ENCODE measurements at regions not wholly inside any gene's neighbourhood (a gene's known extent, or its start where the extent isn't known, plus 50 kb on each side); places are given as distances from the start of the nearest gene placed in this dataset.

- no peak for DNase-seq
These were observed 641.3 kb upstream of the KLF4 start for GRCh38 chr9:108130905-108131304.

DNA sequence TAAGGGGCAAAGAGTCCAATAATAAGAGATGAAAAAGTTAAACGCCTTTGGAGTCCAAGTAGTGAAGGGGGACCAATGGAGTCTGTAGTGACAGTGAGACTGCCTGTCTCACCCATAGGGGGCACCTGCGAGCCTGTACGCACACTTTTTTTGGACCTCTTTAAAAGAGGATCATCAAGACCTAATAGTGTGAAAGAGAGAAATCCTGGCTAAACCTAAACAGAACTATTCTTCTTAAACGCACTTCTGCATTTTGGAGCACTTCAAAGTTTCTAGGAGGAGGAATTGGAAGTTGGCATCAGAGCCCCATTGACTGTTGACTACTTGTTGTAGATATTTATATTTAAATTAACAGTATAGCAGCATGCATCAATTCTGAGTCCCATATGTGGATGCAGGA is 636.1 kb upstream of the KLF4 start:
- DNase-seq, result no peak

DNA sequence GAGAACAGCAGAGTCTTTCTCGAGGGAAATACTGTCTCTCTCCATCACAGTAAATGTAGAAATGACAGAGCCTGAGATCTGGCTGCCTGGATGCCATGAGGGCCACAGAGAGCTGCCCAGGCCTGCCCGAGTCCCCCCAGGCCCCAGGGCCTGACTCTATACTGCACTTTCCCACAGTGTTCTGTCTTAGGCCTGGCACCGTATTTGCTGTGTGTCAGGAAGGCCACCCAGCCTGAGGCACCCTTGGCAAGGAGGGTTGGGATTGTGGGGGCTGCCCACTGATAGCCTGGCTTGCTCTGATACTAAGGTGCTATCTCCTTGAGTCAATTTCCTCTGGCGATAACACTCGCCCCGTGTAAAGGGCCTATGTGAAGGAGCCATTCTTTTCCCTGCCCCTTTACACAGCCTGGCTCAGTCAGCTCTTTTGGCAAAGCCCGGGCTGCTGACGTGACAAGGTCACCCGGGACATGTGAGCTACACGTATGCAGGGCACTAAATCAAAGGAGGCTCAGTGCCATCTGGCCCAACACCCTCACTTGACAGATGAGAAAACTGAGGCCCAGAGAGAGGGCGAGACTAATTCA is 630.1 kb upstream of the KLF4 start:
- DNase-seq, result no peak

DNA sequence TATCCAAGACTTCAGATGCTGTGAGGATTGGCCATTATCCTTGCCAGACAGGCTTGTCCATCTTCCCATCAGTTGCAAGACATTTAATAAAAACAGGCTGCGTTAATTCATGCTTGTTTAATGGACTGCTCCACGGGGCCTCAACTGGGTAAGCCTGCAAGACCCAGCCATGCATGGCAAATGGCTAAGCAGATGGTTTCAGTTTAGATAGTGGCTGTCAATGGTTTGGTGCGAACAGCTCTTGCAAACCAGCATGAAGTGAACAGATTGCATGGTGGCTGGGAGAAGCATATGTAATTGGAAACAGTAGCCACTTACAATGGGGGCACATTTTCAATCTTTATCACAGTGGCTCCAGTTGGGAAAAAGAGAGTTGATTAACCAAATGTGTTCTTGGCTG is 628.2 kb upstream of the KLF4 start:
- no peak for DNase-seq

DNA sequence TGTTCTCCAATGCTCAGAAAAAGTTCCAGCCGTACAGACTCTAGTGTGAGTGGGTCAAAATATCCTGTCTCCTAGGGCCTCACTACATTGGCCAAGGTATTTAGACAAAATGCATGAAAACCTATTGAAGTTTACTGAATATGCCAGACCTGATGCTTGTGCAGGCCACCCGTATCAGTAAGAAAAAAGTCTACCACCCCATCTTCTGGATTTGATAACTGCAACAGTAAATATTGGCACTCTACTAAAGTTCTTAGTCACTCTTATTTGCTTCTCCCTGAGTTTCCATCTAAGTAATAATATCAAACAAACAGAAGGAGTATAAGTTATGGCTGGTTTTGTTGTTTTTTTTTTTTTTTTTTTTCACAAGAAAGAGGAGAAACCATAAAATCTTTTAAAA is 627.7 kb upstream of the KLF4 start:
- DNase-seq, result no peak

DNA sequence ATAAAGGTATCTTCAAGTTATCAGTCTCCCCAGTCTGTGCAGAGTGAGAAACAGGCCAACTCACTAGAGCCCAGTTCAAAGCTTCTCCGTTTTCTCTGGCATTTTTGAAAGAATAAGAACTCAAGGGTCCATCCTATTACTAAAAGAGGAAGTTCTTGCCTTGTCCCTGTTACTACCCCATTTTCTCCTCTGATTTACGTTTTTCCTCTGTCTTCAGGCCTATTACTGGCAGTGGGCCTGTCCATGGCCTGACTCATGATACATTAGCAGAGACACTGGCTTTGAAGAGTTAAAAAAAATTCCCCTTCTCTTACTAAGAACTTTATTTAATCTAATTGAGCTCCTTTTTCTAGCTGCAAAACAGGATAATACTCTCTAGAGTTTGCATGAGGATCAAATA is 624.0 kb upstream of the KLF4 start:
- DNase-seq, result no peak

DNA sequence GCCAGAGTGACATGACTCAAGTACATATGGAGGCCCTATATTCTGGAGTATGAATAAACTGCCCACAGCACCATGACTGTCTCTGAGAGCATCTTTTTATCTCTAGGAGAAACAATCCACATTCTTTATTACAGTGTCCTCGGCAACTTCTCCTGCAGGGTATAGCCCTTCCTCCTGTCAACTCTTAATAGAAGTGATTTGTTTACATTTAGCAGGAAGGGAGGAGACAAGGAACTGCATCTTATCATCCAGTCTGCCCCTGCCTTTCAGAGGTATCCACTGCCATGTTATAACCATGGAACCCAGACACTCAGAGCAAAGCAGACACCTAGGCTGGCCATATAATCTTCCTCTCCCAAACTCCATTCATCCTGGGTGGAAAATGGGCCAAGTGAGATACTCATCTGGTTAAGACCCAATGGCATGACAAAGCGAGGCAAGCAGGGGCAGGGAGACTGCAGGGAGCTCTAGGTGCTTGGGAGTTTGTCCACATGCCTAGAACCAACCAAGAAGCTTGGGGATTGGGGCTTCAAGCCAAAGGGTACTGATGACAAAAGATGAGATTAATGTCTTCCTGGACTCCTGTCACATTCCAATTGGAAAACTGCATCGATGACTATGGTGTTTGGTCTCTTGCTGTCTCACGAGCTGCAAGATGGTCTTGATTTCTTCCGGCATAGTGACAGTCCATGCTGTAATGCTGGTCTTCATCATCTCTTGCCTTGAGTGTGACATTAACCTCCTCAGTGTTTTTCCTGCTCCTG is 620.5 kb upstream of the KLF4 start:
- DNase-seq, result no peak

- DNase-seq, result no peak
These were observed 619.4 kb upstream of the KLF4 start for GRCh38 chr9:108108852-108109448.

- no peak for DNase-seq
These were observed 618.8 kb upstream of the KLF4 start for GRCh38 chr9:108108280-108108851.

DNA sequence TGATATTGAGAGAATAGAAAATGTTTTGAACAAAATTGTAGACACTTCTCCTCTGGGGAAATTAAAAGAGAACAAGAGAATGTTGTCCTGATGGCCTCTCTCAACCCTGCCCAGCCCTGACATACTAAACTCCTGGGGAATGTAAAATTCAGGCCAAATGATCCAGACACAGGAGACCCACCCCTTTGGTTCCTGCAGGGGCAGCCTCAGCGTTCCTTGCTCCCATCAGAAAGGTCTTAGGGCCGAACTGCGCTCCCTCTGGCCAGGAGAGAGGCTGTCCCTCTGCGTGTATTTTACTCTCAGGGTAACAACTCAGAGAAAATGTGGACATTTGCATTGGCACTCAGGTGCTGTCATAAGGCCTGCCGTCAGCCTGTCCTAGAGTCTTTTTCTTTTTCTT is 616.3 kb upstream of the KLF4 start:
- DNase-seq, result no peak

DNA sequence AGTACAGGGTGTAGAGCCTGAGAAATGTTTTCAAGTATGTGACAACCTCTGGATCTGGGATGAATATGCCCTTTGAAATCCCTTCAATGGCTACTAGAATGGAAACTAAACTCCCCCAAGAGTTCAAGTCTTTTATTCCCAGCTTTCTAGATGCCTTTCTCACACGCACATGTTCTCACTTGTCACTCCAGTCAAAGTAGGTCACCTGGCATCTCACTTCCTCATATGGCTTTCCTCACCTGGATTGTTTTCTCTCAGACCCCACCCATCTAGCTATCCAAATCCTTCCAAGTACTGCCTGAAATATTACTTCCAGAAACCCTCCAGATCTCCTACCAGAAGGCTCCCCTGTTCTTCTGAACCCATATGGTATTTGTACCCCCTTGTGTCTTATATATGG is 615.4 kb upstream of the KLF4 start:
- DNase-seq, result no peak

GRCh38 chr9:108103046-108103693 is 613.6 kb upstream of the KLF4 start:
- DNase-seq, result no peak

- no peak for DNase-seq
These were observed 611.8 kb upstream of the KLF4 start for GRCh38 chr9:108101410-108101809.

DNA sequence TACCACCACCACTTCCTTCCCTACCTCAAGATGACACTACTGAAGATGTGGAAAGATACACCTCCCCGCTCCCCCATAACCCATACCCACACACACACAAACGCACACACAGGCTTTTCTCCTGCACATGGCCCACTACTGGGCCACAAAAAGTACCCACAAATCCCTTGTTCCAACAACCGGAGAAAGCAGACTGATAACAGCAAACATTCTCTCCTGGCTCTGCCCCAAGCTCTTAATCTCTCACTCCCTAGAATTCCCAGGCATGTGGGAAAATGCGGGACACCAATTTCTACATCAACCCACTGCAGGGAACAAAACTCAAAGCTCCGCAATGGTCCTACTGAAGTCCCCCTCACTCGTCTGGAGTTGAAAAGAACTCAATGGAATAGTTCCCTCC is 611.0 kb upstream of the KLF4 start:
- DNase-seq, result no peak

DNA sequence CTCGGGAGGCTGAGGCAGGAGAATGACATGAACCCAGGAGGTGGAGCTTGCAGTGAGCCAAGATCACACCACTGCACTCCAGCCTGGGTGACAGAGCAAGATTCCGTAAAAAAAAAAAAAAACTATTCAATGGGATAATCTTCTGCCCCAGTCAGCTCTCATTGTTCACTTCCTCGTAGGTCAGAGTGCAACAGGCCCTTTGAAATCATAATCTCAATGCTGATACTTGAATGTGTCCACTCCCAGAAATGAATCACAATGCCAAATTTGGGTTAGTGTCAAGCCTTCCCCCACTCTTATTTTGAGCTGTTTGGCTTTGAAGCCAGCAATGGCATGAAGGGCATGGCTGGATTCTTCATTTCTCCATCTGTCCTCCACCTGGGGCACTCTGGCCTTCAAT is 610.3 kb upstream of the KLF4 start:
- no peak for DNase-seq

DNA sequence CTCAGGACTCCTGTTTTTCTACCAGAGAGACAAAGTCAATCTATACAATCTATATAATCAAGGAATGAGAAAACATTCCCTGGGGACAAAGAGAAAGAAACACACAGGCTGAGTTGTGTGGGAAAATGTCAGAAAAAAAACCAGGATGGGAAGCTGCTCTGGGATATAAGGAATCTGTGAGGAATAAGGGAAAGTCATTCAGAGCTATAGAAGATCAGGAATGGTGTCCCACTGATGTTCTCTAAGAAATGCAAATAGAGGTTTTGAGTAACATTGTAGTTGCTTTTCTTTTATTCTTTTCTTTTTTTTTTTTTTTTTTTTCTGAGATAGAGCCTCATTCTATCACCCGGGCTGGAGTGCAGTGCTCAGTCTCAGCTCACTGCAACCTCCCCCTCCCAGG is 605.9 kb upstream of the KLF4 start:
- DNase-seq, result no peak

DNA sequence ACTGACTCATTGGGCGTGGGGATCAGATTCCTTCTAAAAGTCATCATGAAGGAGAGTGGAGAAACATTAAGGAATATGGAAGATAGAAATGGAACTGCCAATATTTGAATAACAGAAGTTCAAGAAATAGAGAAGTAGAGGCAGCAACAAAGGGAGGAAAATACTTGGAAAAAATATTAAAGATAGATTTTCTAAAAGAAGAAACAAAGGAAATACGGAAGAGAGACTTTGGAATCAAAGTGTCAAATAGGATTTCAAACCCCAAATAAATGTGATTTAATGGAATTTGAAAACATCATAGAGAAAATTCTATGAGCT is 605.1 kb upstream of the KLF4 start:
- no peak for DNase-seq

GRCh38 chr9:108093773-108094675 is 604.5 kb upstream of the KLF4 start:
- no peak for DNase-seq

DNA sequence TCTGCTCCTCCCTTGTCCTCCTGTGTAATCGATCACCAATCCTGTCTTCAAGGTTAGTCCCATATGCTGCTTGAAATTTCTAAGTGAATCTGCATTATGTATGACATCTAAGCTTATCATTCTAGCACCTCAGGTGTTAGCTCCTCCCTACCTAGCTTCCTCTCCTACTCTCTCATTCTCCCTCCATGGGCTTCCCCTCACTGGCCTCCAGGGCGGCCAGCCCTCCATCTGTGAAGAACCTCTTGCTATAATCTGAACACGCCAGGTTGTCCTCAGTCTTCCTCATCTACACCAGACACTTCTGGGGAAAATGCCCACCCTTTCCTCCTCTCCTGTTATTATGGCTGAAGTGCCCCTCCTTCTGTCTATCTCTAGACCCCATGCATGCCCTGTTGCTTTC is 599.3 kb upstream of the KLF4 start:
- no peak for DNase-seq

DNA sequence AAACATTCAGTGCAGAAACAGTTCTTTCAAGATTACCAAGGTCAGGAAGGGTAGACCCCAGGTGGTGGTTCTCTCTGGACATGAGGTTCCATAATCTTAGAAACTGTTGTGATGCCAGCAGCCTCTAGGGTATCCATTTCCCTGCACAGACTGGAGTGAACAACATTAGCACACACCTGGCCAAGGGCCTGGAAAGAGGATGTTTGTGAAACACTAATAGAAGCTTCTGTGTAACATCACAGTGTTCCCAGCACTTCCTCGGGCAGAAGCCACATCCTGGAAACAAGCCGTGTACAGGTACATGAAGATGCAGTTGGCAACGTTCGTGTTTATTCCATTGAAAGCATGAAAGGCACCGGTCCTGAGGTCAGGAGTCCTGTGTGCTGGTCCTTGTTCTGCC is 598.2 kb upstream of the KLF4 start:
- no peak for DNase-seq

- DNase-seq, result no peak
These were observed 597.1 kb upstream of the KLF4 start for GRCh38 chr9:108086624-108087023.

DNA sequence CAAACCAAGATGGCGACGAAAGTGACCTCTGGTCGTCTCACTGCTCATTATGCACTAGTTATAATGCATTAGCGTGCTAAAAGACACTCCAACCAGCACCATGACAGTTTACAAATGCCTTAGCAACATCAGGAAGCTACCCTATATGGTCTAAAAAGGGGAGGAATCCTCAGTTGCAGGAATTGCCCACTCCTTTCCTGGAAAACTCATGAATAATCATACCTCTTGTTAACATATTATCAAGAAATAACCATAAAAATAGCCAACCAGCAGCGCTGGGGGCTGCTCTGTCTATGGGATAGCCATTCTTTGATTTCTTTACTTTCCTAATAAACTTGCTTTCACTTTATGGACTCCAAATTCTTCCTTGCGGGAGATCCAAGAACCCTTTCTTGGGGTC is 595.7 kb upstream of the KLF4 start:
- no peak for DNase-seq

- DNase-seq, result no peak
These were observed 594.3 kb upstream of the KLF4 start for GRCh38 chr9:108083796-108084352.
